ENCODE measurements at regions not wholly inside any gene's neighbourhood (a gene's known extent, or its start where the extent isn't known, plus 50 kb on each side); places are given as distances from the start of the nearest gene placed in this dataset.
A peak's percentile ranks its signal among the peaks of the same experiment; 100 is the strongest.

DNA sequence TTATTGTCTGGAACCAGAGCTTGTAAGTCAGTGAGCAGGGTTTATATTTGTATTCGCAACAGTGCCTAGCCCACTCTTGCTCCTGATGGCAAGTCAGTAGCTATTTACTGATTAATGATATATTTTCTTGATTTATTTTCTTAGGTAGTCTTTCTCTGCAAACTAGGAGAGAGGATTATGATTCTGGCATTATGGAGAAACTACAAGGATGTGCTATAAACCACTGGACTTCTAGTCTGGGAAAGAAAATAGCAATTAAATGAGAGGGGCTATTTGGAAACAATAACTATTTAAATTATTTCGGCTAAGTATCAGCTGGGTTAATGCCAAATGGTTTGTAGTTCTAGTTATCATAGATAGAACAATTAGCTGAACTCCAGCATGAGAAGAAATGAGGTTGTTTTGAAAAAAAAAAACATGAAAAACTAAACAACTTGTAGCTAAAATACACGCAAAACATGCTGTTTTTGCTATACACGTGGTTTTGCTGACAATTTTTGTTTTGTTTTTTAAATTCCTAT lies 304.9 kb upstream of the TCF21 start:
- no peak for DNase-seq

DNA sequence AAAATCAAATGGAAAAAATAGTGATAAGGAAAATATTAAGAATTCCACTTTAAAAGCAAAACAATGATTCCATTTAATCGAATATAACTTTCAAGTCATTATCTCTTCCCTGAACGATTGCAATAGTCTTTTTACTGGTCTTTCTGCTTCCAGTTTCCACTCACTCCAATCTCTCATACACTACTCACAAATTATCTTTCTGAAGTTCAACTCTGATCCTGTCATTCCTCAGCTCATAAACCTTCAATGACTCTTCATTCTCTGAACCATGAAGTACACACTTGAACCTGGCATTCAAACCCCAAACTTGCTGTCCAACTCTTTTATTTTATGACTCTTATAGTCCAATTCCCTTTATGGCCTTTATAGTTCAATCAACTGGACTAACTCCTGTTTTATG lies 304.1 kb upstream of the TCF21 start:
- no peak for DNase-seq

DNA sequence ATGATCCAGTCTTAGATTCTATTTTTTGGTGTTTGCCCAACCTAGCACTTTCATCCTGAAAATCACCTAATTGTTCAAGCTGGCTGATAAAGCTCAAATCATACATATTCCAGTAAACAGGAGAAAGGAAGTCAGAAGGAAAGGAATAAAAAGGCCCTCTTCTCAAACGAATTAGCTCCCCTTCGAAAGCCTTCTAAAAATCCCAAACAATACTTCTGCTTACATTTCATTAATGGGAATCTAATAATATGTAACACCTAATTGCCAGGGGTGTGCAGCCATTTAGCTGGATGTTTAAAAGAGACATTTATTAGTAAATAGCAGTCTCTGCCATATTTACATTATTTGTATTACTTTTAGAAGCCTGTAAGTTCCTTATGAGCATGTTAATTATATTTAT lies 302.9 kb upstream of the TCF21 start:
- DNase-seq: no peak

DNA sequence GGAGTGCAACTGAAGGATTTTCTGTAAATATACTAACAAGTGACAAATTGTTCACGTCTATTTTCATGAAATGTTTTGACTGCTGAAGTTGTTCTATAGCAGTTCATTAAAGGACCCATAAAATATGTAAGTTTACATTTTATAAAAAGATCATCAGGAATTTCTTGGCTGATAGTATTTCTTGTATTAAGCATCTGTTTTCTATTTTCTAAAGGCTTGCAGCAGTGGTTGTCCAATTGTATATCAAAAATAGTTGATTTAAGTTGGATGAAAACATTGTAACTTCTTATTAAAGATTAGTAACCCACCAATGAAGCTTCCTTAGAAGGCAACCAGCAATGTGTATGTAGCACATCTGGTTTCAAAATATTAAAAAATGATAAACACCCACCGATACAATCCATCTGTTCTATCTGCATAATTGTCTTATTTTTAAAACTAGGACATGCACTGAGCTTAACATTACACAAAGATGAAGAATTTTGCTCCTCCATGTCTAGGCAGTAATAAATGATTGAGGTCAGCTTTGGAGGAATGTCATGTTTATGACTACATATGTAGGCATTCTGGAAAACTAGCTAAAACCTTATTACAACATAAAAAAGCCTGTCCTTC lies 301.3 kb upstream of the TCF21 start:
- DNase-seq: peak; percentile 92

DNA sequence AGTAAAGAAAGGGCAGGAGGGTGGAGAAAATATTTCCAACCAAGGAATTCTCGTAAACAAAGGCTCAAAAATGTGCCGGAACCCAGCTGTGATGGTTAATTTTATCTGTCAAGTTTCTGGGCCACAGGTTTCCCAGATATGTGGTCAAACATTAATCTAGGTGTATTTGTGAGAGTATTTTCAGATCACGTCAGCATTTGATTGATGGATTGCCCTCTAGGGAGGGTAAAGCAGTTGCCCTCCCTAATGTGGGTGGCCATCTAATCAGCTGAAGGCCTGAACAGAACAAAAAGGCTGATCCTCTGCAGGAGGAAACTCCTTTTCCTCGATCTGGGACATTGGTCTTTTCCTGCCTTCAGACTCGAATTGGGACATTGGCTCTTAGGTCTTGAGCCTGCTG lies 298.7 kb upstream of the TCF21 start:
- no peak for DNase-seq

DNA sequence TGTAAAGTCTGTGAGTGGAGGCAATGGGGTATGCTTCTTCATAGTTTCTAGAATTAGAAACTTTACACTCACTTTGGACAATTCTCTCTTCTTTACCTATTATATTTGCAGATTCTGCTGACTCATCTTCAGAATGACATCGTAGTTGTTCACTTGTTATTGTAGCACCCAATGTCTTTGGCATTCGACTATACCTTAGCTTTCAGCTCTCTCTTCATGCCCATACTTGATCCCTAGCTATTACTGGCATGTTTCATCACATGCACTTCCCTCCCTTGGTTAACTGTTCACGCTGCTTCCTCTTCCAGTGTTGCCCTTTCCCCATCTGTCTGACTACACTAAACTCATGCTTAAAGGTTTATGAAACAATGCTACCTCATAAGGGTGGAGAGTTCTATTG lies 298.1 kb upstream of the TCF21 start:
- DNase-seq: peak; percentile 57

DNA sequence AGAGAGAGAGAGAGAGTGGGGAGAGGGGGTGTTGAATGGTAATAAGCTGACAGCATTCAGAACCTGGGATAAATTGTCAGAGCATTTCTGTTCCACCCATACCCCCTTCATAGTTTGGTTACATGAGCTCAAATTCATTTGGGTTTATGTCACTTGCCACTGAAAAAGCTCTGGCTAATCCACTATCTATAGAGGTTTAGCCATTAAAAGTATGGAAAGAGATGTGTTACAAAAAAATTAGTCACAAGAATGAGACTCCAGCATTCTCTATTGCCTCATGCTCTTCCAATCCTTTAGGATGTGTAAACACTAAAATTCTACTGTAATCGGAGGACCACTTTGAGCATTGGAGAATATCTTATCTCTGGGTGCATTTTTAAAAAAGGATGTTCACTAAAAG lies 297.6 kb upstream of the TCF21 start:
- peak; percentile 65 for DNase-seq

DNA sequence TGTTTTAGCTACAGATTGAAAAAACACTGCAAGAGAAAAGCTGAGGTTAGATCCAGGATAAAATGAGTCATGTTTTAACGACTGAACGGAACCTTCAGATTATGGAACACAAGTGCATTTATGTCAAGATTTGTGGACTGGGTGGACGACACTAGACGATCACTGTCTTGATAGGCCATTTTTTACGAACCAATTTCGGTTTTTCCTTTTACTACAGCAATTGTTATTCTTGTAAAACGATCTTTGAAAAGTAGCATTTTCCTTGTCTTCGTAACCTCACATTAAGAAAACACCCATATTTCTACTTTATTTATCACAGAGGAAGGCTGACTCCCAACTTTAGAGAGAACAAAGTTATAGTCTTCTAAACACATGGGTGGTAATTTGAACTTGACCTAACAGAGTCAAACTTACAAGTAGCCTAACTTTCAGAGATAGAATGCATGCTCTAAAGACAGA lies 294.2 kb upstream of the TCF21 start:
- DNase-seq: no peak

DNA sequence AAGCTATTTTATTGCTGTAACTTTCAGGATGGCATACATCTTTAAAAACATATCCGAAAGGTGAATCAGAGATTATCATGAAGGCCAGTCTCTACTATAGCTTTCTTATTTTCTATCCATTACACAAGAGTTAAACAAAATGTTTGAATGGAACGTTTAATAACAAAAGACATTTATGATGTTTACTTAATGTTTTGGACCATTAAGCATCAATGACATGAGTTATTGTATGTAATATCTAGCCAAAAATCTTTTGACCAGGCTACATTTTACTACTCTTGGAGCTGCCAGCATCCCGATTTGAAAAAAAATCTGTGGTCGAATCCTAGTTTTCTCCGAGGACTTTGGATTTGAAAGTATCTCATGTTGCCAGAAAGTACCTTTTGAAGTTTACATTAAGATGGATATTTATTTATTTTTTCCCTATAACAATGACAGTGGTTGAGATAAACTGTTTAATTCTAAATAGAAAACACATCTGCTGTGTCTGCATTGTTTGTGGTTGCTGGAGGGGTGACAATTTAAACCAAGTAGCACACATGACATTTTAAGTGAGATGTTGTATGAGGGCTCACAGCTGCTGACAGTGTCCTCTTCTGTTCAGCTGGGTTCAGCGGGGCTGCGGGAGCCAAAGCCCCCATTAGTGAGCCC lies 293.7 kb upstream of the TCF21 start:
- DNase-seq: peak; percentile 70

DNA sequence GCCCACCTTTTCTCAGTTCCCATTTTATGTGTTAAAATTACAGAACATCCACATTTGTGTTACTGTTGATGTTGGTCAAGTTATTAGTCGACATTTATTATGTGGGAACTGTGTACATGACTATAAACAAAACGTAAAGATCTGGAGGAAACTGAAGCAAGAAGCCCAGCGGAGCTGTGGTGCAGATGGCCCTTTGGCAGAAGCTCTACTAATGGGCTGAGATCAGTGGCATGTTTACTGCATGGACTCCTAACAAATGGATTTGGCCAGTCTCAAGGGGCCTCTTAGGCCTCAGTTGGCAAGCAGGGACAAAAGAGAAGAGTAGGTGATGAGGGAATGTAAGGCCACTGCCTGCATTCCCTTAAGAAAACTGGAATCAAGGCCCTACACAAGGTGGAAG lies 282.1 kb upstream of the TCF21 start:
- DNase-seq: no peak

DNA sequence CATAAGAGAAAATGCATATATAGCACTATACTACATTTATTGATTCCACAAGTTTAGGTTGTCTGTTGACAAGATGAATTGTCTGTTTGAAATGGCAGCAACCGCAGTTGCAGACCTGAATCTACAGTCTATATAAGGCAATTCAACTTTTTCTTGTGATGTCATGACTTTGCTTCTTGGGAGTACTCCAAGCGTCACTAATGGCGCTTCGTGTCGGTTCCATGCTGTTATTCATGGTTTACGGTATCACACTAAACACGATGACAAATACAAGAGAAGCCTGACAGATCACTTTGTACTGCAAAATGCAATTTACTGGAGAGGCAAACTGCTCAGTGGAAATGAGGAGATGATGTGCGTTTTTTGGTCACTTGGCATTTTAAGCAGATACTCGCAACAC lies 280.3 kb upstream of the TCF21 start:
- peak; percentile 34 for DNase-seq

DNA sequence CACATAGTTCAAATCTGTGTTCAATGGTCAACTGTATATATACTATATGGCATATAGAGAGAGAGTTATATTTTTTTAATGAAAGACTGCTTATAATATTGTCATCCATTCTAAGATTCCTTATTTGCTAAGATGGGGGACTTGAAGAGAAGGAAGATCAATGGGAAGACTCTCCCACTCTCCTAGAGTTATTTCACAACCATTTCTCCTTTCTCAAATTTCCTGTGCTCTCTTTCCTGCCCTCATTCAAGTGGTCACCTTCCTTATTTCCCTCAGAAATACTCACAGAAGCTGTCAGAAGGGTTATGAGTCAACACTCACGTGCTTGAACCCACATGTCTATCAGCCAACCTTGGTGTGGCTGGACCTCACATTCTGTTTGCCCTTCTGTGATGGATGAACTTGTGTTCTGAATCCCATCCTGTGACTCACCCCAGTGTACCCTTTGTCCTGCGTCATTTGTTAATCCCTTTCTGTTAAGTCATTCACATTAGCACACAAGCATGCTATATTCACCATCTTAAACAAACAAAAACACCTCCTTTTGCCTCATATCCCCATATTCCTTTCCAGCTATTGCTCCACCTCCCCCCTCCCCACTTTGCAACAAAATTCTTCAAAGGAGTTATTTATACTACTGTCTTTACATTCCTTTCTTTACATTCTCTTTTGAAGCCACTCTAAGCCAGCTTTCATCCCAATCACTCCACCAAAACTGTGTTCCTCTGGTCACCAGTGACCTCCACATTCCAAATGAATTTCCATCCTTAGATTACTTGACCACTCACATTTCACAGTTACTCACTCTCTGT lies 279.3 kb upstream of the TCF21 start:
- DNase-seq: peak; percentile 96

DNA sequence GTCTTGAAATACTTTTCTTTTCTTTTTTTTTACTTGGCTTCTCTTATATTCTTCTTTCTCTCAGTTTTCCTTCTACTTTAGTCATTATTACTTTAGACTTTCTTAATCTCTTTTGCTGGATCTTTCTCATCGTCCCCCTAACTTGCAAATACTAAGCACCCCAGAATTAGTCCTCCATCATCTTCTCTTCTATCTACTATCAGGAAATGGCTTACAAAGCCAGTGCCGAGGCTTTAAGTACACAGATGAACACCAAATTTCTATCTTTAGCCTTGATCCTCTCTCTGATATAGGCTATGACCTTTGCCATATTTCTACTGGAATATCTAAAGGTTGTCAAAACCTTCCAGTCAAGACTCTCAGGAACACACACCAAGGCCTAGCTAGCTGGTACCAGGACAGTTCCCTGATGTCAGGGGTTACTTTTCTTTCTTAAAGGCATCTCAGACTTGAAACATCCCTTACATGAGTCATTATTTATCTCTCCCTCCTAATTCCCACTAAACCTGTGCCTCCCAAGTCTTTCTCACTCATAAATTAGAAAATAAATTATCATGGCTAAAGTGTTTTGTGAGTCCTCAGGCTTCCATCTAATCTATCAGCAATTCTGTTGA lies 278.6 kb upstream of the TCF21 start:
- peak; percentile 24 for DNase-seq

DNA sequence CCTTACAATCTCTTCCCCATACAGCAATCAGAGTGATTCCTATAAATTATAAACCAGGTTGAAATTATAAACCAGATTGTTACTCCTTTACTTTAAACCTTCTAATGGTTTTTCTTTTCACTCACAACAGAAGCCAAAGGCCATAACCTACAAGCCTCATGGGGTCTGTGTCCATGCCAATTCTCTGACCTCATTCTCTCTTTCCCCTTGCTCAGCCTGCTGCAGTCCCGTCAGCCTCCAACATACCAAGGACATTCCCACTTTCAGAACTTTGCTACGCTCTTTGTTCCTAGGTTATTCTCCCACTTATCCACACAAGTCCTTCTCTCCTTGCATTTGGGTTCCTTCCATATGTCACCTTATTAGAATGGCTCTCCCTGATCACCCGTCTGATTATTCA lies 277.9 kb upstream of the TCF21 start:
- DNase-seq: no peak

DNA sequence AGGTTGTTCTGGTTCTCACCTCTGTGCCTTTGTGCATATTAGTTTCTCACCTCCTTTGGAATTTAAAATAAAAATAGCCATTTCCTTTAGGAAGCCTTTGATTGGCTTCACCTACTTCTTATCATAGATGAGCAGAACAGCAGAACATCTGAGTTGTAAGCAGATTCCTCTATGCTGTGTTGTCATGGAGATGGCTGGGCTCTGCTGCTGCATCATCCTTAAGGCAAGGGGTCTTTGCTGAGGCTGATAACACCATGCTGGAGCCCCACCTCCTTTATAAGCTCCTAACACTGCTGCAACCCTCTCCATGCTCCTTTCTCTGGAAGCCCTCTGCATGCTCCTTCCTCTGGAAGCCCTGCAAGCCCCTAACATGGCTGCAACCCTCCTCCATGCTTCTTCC lies 276.5 kb upstream of the TCF21 start:
- no peak for DNase-seq

DNA sequence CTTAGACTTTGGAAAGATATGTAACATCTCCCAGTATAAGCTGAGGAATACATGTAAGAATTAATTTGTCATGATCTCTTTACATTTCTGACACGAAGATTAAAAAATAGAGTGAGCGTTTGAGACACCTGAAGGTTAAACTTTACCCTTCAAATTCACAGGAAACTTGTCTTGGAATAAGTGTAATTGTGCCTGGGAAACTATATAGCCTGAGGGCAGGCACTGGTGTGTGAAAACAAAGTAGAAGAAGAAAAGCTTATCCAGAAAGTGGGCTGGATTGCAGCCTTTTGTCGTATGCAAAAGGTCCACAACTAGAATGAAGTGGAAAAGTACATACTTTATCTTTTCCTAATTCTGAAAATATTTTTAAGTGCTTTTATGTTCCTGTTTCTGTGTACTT lies 275.7 kb upstream of the TCF21 start:
- no peak for DNase-seq

DNA sequence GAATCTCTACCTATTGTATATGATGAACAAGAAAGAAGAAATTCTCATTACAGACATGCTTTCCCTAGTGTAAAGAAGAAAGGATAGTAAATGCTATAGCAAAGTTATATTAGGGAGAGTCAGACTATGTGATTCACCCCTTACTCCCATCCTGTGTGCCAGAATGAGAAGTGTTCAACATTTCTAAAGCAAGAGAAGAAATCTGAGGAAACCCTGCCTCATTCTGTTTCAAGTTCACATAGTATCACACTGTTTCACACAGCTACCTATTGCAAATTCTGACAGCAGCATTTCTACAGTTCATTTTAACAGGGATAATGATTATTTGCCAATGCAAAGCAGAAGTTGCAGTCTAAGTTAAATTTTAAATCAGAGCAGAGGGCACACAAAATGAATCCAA lies 267.2 kb upstream of the TCF21 start:
- DNase-seq: peak; percentile 58

DNA sequence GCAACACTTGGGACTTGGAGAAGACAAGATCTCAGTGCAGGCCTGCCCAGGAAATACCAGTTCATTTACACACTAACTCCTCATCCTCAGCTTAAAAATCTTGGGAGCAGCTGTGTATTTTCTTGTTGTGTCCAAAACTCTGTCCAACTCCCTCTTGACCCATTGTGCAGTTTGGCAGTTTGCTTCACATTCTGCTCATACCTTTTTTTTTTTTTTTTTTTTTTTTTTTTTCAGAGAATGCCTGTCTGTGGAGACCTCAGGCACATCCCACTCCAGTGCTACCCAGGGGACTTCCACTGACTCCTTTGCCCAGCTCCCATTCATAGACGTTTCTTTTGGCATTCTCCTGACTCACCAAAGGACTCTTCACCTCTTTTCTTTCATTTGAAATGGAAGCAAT lies 265.8 kb upstream of the TCF21 start:
- DNase-seq: peak; percentile 73

DNA sequence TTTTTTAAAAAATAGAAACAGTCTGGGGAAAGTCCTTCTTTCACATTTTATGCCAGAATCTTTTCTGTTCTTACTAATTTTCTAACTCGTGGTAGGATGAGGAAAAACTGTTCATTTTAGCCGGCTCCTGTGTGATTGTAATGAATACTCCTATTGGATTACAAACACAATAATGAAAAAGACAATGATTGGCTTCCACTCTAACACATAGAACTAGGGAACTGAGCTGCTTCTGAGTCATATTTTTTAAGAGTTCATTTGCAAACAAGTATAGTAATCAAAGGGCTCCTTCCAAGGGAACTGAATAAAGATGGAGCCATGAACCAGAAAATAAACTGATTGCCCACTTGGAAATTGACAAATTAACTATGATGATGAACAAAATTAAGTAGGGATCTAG lies 265.3 kb upstream of the TCF21 start:
- DNase-seq: no peak

DNA sequence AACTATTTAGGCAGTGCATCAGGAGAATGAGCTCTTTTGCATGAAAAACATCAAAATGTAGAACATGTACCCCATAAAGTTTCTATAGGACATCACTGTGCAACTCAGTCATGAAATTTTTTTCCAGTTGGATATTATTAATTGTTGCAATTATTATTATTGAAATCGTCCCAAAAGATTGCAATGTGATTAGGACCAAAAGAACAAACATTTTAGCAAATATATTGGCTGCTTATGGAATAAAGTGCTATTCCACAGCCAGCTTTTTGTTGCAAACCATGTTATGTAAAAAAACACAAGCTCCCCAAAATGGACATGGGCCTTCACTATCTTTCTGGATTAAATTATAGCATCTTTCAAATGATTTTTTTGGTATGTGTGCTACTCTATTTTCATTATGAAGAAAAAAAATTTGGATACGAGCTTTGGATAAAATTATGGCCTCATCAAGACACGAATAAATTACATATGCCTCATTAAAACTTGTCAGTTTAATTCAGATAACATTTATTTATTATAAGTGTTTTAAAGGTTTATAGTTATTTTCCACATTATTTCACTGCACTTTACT lies 262.7 kb upstream of the TCF21 start:
- no peak for DNase-seq

DNA sequence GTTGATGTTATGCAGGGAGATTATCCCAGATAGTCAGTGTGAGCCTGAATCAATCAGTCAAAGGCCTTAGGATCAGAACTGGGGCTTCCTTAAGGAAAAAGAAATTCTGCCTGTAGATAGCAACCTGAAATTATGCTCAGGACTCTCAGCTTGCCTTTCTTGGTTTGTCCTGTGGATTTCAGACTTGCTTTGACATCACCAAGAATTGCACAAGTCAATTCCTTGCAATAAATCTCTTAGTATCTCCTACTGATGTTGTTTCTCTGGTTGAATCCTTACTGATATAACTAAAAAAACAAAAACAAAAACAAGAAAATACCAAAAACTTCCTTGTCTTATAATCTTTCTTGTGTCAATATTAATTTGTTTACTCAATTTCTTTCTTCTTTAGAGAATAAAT lies 258.9 kb upstream of the TCF21 start:
- no peak for DNase-seq

DNA sequence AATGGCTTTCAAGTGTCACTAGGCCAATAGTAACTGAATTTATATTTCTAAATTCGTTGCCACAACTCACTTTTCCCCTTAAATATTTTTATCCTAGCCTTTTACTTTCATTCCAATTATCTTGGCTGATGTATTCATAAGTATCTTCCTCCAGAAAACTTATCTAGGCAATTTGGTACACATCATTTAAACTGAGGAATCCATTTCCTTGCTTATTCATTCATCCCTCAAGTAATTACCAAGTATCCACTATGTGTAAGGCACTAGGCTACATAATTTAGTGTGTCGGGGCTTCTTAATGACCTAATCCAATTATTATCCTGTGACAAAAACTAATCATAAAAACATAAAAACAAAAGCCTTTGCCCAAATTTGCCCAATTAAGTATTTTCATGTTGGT lies 258.3 kb upstream of the TCF21 start:
- no peak for DNase-seq

DNA sequence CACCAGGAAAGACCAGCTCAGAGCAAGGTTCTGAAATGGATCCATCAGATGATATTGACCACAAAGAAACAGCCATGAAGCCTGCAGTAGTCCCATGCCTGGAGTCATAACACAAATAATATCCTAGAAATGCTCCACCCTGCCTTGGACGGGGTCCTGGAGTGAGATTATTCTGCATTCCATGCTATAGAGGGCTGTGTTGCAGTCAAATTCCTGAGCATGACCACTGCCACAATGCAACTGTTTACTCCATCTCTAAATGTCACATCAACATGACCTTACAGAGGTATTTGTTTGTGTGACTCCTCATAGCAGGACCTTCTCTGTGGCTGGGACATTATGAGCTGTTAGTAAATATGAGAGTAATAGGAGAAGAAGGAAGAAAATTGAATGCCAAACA lies 257.5 kb upstream of the TCF21 start:
- DNase-seq: peak; percentile 55

All from fibroblast of upper back skin (primary cell).